ENCODE measurements at regions not wholly inside any gene's neighbourhood (a gene's known extent, or its start where the extent isn't known, plus 50 kb on each side); places are given as distances from the start of the nearest gene placed in this dataset.

DNA sequence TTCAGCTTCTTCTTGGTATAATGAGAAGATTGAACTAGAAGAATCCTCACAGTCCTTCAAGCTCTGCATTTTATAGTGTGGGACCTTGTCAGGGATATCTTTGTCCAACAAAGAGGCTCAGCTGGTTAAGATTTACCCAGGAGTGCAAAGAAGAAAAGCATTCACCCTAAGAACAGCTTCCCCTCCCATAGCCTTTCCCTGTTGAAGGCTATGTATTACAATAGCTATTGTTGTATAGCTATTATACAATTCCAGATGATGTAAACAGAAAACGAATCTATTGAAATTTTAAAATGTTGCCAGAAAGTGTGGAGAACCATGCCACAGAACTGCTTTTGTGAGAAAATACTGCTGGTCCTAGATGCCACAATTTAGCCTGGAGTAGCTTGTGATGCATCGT, 85.5 kb upstream of the CNKSR3 start:
- DNase-seq (ENCODE audit: low read depth): no peak
- TF ChIP-seq, protein P1, sequence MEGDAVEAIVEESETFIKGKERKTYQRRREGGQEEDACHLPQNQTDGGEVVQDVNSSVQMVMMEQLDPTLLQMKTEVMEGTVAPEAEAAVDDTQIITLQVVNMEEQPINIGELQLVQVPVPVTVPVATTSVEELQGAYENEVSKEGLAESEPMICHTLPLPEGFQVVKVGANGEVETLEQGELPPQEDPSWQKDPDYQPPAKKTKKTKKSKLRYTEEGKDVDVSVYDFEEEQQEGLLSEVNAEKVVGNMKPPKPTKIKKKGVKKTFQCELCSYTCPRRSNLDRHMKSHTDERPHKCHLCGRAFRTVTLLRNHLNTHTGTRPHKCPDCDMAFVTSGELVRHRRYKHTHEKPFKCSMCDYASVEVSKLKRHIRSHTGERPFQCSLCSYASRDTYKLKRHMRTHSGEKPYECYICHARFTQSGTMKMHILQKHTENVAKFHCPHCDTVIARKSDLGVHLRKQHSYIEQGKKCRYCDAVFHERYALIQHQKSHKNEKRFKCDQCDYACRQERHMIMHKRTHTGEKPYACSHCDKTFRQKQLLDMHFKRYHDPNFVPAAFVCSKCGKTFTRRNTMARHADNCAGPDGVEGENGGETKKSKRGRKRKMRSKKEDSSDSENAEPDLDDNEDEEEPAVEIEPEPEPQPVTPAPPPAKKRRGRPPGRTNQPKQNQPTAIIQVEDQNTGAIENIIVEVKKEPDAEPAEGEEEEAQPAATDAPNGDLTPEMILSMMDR (IDR thresholded peaks at IDR 0.05; ENCODE audit: control insufficient read depth, extremely low read depth, insufficient read depth): no peak
- H3K4me3 ChIP-seq (ENCODE audit: low read depth, low read length): no peak overlapping the region

DNA sequence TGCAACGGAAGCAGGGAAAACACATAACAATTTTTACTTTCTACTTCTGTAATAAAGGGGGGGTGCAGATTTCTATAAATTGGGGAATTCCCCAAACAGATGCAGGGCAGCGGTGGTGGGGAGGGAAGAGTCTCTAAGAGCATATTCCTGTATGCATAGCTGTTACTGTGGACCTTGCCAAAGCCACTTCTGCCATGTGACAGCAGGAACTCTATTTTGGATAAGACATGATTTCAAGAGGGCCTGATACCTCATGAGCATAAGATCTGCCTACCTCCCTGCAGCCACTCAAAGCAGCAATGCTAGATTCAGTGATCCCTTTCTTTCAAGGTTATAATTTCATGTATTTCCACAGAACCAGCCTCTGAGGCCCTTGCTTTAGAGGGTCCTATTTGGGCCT, 86.2 kb upstream of the CNKSR3 start:
- no peak for DNase-seq (ENCODE audit: low read depth)
- TF ChIP-seq, protein P1 (IDR thresholded peaks at IDR 0.05; ENCODE audit: control insufficient read depth, extremely low read depth, insufficient read depth): no peak
- H3K4me3 ChIP-seq (ENCODE audit: low read depth, low read length): no peak overlapping the region

DNA sequence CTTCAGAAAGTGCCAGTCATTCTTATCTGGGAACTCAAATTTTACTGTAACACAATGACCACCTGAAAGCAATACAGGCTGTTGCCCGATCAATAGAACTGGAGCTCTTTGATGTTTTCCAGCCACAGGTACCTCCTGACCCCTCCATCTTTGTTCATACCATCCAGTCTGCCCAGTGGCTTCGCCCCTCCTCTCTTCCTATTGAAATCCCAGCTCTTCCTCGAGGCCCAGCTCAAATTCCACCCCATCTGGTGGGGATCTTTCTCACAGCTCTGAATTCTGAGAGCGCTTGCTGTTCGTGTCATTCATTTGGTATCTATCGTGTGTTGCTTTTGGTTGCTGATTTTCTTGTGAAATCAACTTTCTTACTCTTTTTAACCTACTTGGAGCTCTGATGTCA, 87.9 kb upstream of the CNKSR3 start:
- H3K4me3 ChIP-seq (ENCODE audit: low read depth, low read length): no peak overlapping the region
- TF ChIP-seq, protein P1 (IDR thresholded peaks at IDR 0.05; ENCODE audit: control insufficient read depth, extremely low read depth, insufficient read depth): no peak
- DNase-seq (ENCODE audit: low read depth): no peak

DNA sequence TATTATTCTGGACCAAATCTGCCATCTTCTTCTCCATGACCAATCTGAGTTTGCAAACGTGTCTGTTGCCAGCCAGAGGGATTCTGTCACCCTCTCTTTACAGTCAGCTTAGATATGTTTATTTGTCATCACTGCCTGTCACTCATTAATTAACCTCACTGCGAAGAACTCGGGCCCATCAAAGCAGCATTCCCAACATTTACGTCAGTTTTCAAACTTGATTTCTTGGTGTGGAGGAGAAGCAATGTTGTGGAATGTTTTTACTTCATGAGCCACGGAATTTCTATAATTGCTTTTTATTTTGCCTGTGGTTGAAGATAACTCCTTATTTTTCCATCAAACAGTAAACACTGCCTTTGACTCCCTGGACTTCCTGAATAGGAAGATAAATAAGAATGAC, 91.8 kb upstream of the CNKSR3 start:
- TF ChIP-seq, protein P1 (IDR thresholded peaks at IDR 0.05; ENCODE audit: control insufficient read depth, extremely low read depth, insufficient read depth): no peak
- H3K4me3 ChIP-seq (ENCODE audit: low read depth, low read length): no peak overlapping the region
- DNase-seq (ENCODE audit: low read depth): no peak

DNA sequence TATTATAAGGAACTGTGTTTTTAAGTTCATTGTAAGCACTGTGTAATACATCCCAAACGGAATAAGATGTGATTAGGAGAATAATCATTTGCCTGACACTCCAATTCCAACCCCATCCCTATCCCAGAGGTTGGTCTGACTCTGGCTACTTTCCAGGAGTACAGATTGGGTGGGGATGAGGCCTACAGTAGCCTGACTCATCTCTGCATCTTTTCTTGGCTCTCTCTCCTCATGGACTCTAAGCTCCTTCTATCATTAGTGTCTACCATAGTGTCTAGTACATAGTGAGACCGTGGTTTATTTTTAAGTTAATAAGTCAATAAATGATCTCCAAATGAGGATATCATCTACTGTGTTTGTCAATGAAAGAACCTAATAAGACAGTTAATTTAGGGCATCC, 92.2 kb upstream of the CNKSR3 start:
- TF ChIP-seq, protein P1 (IDR thresholded peaks at IDR 0.05; ENCODE audit: control insufficient read depth, extremely low read depth, insufficient read depth): no peak
- no peak overlapping the region for H3K4me3 ChIP-seq (ENCODE audit: low read depth, low read length)
- no peak for DNase-seq (ENCODE audit: low read depth)

DNA sequence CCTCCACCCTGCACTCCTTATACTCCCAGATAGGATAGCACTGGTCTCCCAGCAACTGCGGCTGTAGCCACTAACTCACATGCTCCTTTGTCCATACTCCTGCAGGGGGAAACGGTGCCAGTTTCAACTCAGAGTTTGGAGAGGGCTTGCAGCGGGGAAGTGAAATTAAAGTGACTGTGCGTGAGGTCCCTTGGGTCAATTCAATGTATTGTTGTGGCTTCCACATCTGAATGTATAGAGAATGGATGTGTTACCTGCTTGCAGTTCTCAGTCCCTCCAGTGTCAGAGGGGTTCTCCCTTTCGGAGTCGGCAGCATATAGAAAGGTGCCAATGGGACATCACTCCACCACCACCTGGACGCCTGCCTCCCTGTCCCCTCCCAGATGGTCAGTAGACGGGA, 93.6 kb upstream of the CNKSR3 start:
- TF ChIP-seq, protein P1 (IDR thresholded peaks at IDR 0.05; ENCODE audit: control insufficient read depth, extremely low read depth, insufficient read depth): no peak
- DNase-seq (ENCODE audit: low read depth): no peak

DNA sequence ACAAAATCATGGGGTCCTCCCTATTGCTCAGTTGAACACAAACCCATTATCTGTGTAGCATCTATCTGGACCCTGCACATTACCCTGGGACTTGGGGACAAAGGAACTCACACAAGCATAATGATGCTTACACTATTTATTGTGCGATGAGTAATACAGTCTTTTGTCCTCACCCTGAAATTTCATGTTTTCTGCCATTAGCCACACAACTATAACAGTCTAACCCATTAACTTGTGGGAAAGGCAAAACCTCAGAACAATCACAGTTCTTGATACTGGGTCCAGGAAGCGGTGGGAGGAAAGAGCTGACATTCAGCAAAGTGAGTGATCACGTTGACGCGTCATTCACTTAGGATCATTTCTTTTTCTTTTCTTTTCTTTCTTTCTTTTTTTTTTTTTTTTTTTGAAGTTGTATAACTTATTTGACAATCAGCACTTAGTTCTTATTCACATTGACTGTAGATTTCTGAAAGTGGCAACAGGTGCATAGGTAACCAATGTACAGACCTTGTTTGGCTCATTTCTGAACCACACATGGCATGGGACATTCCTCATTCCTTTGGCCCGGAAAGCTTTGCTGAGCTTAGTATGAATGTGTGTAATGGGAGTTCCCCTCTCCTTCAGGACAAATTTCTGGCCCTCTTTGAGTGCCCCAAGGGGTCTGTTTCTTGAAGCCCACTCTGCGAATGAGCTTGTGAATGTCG, 94.8 kb upstream of the CNKSR3 start:
- TF ChIP-seq, protein P1 (IDR thresholded peaks at IDR 0.05; ENCODE audit: control insufficient read depth, extremely low read depth, insufficient read depth): no peak
- no peak overlapping the region for H3K4me3 ChIP-seq (ENCODE audit: low read depth, low read length)
- no peak for DNase-seq (ENCODE audit: low read depth)

More for the DNA sequence above, 93.6 kb upstream of the CNKSR3 start:
- H3K4me3 ChIP-seq (ENCODE audit: low read depth, low read length): no peak overlapping the region

Data from LNCaP clone FGC (cell line).